Thyroid gland (tissue), 4 donors: ENCODE measurements at regions not wholly inside any gene's neighbourhood (a gene's known extent, or its start where the extent isn't known, plus 50 kb on each side); places are given as distances from the start of the nearest gene placed in this dataset.

Experiments
- CTCF ChIP-seq, 6 experiments: fragments of 200-600 bp in 3 of 6; fragments of 450-650 bp in 3 of 6; sonication (generic) in 3 of 6; IDR thresholded peaks; one replicate each; pipeline ENCODE4 v1.5.1; 2016 to 2019; ENCODE audit warnings: antibody characterized with exemption in 6 of 6, mild to moderate bottlenecking in 2 of 6, inconsistent platforms in 1 of 6, moderate library complexity in 1 of 6
- POLR2A ChIP-seq, 2 donors: fragments of 450-650 bp; IDR thresholded peaks; one replicate each; pipeline ENCODE4 v1.6.1; 2017; ENCODE audit warnings: antibody characterized with exemption in 2 of 2, mild to moderate bottlenecking in 2 of 2, moderate library complexity in 1 of 2

- TF ChIP-seq CTCF (IDR thresholded peaks at IDR 0.05): no peak
- TF ChIP-seq POLR2A (IDR thresholded peaks at IDR 0.05): no peak
Measured at GRCh38 chr4:31236020-31236638, 516.0 kb downstream of the PCDH7 start.
